Brain microvascular endothelial cell (primary cell): ENCODE measurements at regions not wholly inside any gene's neighbourhood (a gene's known extent, or its start where the extent isn't known, plus 50 kb on each side); places are given as distances from the start of the nearest gene placed in this dataset.

ENCODE experiments used
- DNase-seq: peaks from one replicate; pipeline ENCODE4 v3.0.0-alpha.2; 2020
- H3K27ac ChIP-seq: fragments of 250-450 bp; sonication (Bioruptor Pico); 2 replicates; pipeline ENCODE4 v1.5.1; 2020; ENCODE audit warnings: mild to moderate bottlenecking, moderate library complexity
- H3K27me3 ChIP-seq: fragments of 250-450 bp; sonication (Bioruptor Pico); replicated peaks from 2 replicates; pipeline ENCODE4 v1.5.1; 2020; ENCODE audit warnings: mild to moderate bottlenecking
- H3K36me3 ChIP-seq: fragments of 250-450 bp; sonication (Bioruptor Pico); replicated peaks from 2 replicates; pipeline ENCODE4 v1.5.1; 2020; ENCODE audit warnings: mild to moderate bottlenecking
- H3K4me3 ChIP-seq: 2 replicates; pipeline ENCODE4 v1.5.1; 2011; ENCODE audit warnings: low read depth, mild to moderate bottlenecking, control low read depth, low read length, moderate library complexity
- CTCF ChIP-seq: IDR thresholded peaks from 2 replicates; pipeline ENCODE4 v1.5.1; 2011; ENCODE audit warnings: low read depth, mild to moderate bottlenecking, moderate library complexity, low read length, control low read depth, inconsistent platforms; ENCODE audit errors: missing control alignments
- in situ Hi-C: cut with HindIII; loops from 2 replicates; pipeline ENCODE4 v1.10.0; 2017; ENCODE audit warnings: low sequenced_read_pairs, low pct_ligation_motif_present

- no peaks in the 10 kb centered on the region for H3K27me3 ChIP-seq
- in situ Hi-C loops = no loop called here
- H3K4me3 ChIP-seq = no peak overlapping the region
- no peaks in the 10 kb centered on the region for H3K36me3 ChIP-seq
- no peak for TF ChIP-seq CTCF
- H3K27ac ChIP-seq = no peak overlapping the region
- no peak for DNase-seq
These were observed 509.2 kb downstream of the CETN3 start for GRCh38 chr5:89900346-89900745.

- no peak for TF ChIP-seq CTCF
- in situ Hi-C loops = no loop called here
- no peak for DNase-seq
- Histone ChIP-seq H3K27me3 (no peaks in the 10 kb centered on the region), H3K27ac (no peak overlapping the region), H3K36me3 (no peaks in the 10 kb centered on the region), H3K4me3 (no peak overlapping the region)
These were observed 510.0 kb downstream of the CETN3 start for GRCh38 chr5:89899559-89899958.

DNA sequence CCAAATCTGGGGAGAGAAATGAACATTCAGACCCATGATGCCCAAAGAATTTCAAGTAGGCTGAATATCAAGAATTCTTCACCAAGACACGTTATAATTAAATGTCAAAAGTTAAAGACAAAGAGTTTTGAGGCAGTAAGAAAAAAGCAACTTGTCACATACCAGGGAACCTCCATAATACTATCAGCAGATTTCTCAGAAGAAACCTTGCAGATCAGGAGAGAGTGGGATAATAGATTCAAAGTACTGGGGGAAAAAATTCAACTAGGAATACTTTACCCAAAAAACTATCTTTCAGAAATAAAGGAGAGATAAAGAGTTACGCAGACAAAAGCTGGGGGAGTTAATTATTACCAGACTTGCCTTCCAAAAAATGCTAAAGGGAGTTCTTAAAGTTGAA lies 516.0 kb downstream of the CETN3 start:
- H3K4me3 ChIP-seq = no peak overlapping the region
- no peak for TF ChIP-seq CTCF
- in situ Hi-C loops = no loop called here
- H3K27me3 ChIP-seq = no peaks in the 10 kb centered on the region
- H3K36me3 ChIP-seq = no peaks in the 10 kb centered on the region
- no peak for DNase-seq
- no peak overlapping the region for H3K27ac ChIP-seq

GRCh38 chr5:89885670-89886069 lies 523.9 kb downstream of the CETN3 start:
- Histone ChIP-seq H3K36me3 (no peaks in the 10 kb centered on the region), H3K4me3 (no peak overlapping the region), H3K27me3 (no peaks in the 10 kb centered on the region), H3K27ac (no peak overlapping the region)
- DNase-seq = no peak
- in situ Hi-C loops = no loop called here
- no peak for TF ChIP-seq CTCF

GRCh38 chr5:89883967-89884366 lies 525.6 kb downstream of the CETN3 start:
- Histone ChIP-seq H3K4me3 (no peak overlapping the region), H3K27me3 (no peaks in the 10 kb centered on the region), H3K27ac (no peak overlapping the region), H3K36me3 (no peaks in the 10 kb centered on the region)
- in situ Hi-C loops = no loop called here
- no peak for TF ChIP-seq CTCF
- DNase-seq = no peak

DNA sequence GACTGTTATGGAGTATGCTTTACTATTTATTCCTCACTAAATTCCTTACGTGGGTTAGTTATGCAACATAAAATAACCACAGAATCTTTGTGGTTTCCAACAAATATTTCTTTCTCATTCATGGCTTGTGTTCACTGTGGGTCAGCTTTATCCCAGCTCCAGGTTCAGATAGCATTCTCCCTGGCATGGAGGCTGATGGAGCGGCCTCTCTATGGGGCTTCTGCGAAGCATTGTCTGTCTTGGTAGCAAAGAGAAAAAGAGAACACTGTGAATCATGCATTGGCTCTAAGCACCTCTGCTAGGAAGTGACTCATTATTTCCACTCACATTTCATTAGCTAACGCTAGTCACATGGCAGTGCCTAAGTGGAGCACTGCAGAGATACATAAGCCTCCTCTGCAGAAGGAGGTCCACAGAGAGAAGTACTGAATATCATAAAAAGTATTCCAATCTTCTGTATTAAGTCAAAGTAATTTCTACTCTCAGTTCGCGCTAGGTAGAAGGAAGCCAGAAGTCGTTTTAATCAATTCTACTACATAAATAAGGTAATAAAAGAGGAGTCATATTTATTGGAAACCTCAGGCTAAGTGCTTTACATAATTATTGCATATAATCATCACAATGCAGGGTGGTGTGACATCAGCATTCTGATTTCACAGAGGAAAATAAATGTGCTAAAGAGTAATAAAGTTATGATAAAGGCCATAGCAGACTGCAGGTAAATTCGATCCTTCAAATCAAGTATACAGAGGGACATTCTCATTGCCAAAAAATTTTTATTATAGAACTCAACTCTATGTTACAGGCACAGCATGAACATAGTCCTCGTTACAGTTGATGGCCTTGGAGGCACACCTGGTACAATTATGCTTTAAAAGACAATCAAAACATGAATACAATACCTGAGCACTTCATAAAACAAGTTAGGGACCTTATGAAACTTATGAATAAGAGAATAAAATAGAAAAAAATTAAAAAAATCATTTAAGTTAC lies 531.1 kb downstream of the CETN3 start:
- Histone ChIP-seq H3K36me3 (no peaks in the 10 kb centered on the region), H3K4me3 (no peak overlapping the region), H3K27ac (peak overlapping the region; percentile 14), H3K27me3 (no peaks in the 10 kb centered on the region)
- TF ChIP-seq CTCF = no peak
- in situ Hi-C loops = no loop called here
- peak; percentile 92 for DNase-seq
